OCI-LY3 (cell line): ENCODE measurements at regions not wholly inside any gene's neighbourhood (a gene's known extent, or its start where the extent isn't known, plus 50 kb on each side); places are given as distances from the start of the nearest gene placed in this dataset.

ENCODE experiments used
- CTCF ChIP-seq: fragments of 200-600, 300-600 bp; sonication (generic); IDR thresholded peaks from 2 replicates; pipeline ENCODE4 v1.5.1; 2014; ENCODE audit warnings: antibody characterized with exemption, low read length, low read depth
- EZH2phosphoT487 ChIP-seq: fragments of 200-600 bp; shearing (Covaris generic); IDR thresholded peaks from 2 replicates; pipeline ENCODE4 v1.6.1; 2018; ENCODE audit warnings: antibody characterized with exemption, mixed run types, low read depth

GRCh38 chr1:58997637-58998036 is 213.8 kb upstream of the JUN start:
- TF ChIP-seq CTCF (no peak), EZH2phosphoT487 (no peak)
